Sigmoid colon (tissue), 4 donors: ENCODE measurements at regions not wholly inside any gene's neighbourhood (a gene's known extent, or its start where the extent isn't known, plus 50 kb on each side); places are given as distances from the start of the nearest gene placed in this dataset.

Experiments
- CTCF ChIP-seq, 4 experiments: fragments of 450-650 bp in 3 of 4; fragments of 200-600 bp in 1 of 4; IDR thresholded peaks; one replicate each; pipeline ENCODE4 v1.5.1; 2016 to 2019; ENCODE audit warnings: antibody characterized with exemption in 4 of 4, mild to moderate bottlenecking in 3 of 4, moderate library complexity in 2 of 4
- POLR2AphosphoS5 ChIP-seq, 4 donors: sonication (generic); formaldehyde crosslinking; IDR thresholded peaks; one replicate each; pipeline ENCODE4 v1.6.1; 2017; ENCODE audit warnings: antibody characterized with exemption in 4 of 4

GRCh38 chr10:91741356-91741755 lies 56.9 kb upstream of the TNKS2 start:
- no peak for TF ChIP-seq CTCF (IDR thresholded peaks at IDR 0.05)
- no peak for TF ChIP-seq POLR2AphosphoS5 (IDR thresholded peaks at IDR 0.05)
